H1 (cell line): ENCODE measurements at regions not wholly inside any gene's neighbourhood (a gene's known extent, or its start where the extent isn't known, plus 50 kb on each side); places are given as distances from the start of the nearest gene placed in this dataset.

ENCODE experiments used
- CTCF ChIA-PET: fragments of 300-600 bp; sonication (Branson Sonifier 250); formaldehyde crosslinking; loops from one replicate; lab custom pipeline; 2021; ENCODE audit not compliant: partially characterized antibody; lab: Charles Lee
- POLR2A ChIA-PET: fragments of 300-600 bp; sonication (Branson Sonifier 250); formaldehyde crosslinking; loops from one replicate; lab custom pipeline; 2021; ENCODE audit warnings: inconsistent platforms; ENCODE audit not compliant: partially characterized antibody; lab: Charles Lee
- DNase-seq, 2 experiments: peaks; one replicate each; pipeline versions ENCODE4 v3.0.0 to v3.0.0-alpha.2; 2010 to 2022; ENCODE audit warnings: low spot score in 2 of 2, low read depth in 1 of 2, mixed read lengths in 1 of 2
- FAIRE-seq: peaks from 2 replicates; lab custom pipeline; 2011; peaks lifted over from hg19 to GRCh38; lab: Jason Lieb, UNC
- H2AFZ ChIP-seq: 2 replicates; pipeline ENCODE4 v1.8.1; 2012; ENCODE audit warnings: low read length, inconsistent platforms
- H2AK5ac ChIP-seq: 2 replicates; pipeline ENCODE4 v1.6.1; 2013; ENCODE audit warnings: low read depth, low read length
- H2BK120ac ChIP-seq: replicated peaks from 2 replicates; pipeline ENCODE3; 2013; ENCODE audit warnings: low read depth, low read length, inconsistent platforms
- H2BK12ac ChIP-seq: 2 replicates; pipeline ENCODE4 v1.6.1; 2013; ENCODE audit warnings: low read depth, low read length
- H2BK15ac ChIP-seq: 2 replicates; pipeline ENCODE4 v1.6.1; 2013; ENCODE audit warnings: low read length
- H2BK20ac ChIP-seq: 2 replicates; pipeline ENCODE4 v1.6.1; 2013; ENCODE audit warnings: low read length
- H2BK5ac ChIP-seq: 2 replicates; pipeline ENCODE4 v1.6.1; 2013; ENCODE audit warnings: low read depth, low read length
- H3K14ac ChIP-seq: 2 replicates; pipeline ENCODE4 v1.6.1; 2013; ENCODE audit warnings: inconsistent platforms; ENCODE audit not compliant: insufficient read length
- H3K18ac ChIP-seq: 2 replicates; pipeline ENCODE4 v1.6.1; 2013; ENCODE audit warnings: low read length; ENCODE audit errors: extremely low read depth
- H3K23ac ChIP-seq: 2 replicates; pipeline ENCODE4 v1.6.1; 2013; ENCODE audit warnings: inconsistent platforms; ENCODE audit not compliant: insufficient read length
- H3K23me2 ChIP-seq: 2 replicates; pipeline ENCODE4 v1.6.1; 2013; ENCODE audit warnings: low read depth, low read length
- H3K27ac ChIP-seq: 2 replicates; pipeline ENCODE4 v1.6.1; 2011; ENCODE audit warnings: low read depth, low read length, inconsistent platforms
- H3K27me3 ChIP-seq, 4 experiments: replicated peaks in 1 of 4; 1 replicate in 1 of 4; 2 replicates in 3 of 4; pipeline versions ENCODE4 v1.6.1 to v1.8.1; 2011 to 2013; ENCODE audit warnings: low read length in 3 of 4, mild to moderate bottlenecking in 3 of 4, inconsistent platforms in 2 of 4, mixed read lengths in 2 of 4, moderate library complexity in 1 of 4; ENCODE audit not compliant: control insufficient read depth in 3 of 4, insufficient read depth in 3 of 4; ENCODE audit errors: extremely low read depth in 1 of 4
- H3K36me3 ChIP-seq, 4 experiments: 2 replicates each; pipeline versions ENCODE4 v1.6.1 to v1.8.1; 2011 to 2013; ENCODE audit warnings: mild to moderate bottlenecking in 4 of 4, low read length in 3 of 4, moderate library complexity in 2 of 4, control low read depth in 1 of 4, inconsistent platforms in 1 of 4; ENCODE audit not compliant: insufficient read depth in 4 of 4, control insufficient read depth in 2 of 4
- H3K4ac ChIP-seq: replicated peaks from 2 replicates; pipeline ENCODE3; 2013; ENCODE audit warnings: low read length, low read depth, mixed read lengths, inconsistent platforms; ENCODE audit not compliant: insufficient read length
- H3K4me1 ChIP-seq, 4 experiments: replicated peaks in 1 of 4; 1 replicate in 1 of 4; 2 replicates in 3 of 4; pipeline versions ENCODE4 v1.6.1 to v1.8.1; 2011 to 2013; ENCODE audit warnings: low read length in 3 of 4, inconsistent platforms in 2 of 4, mixed read lengths in 1 of 4; ENCODE audit not compliant: insufficient read depth in 4 of 4, control insufficient read depth in 3 of 4
- H3K4me2 ChIP-seq, 2 experiments: 2 replicates each; pipeline versions ENCODE4 v1.6.1 to v1.8.1; 2011 to 2013; ENCODE audit warnings: low read depth in 2 of 2, low read length in 2 of 2, control low read depth in 1 of 2, inconsistent platforms in 1 of 2, mild to moderate bottlenecking in 1 of 2; ENCODE audit not compliant: insufficient read depth in 1 of 2
- H3K4me3 ChIP-seq, 4 experiments: fragments of 200-600, 300-600 bp in 1 of 4; sonication (generic), shearing (Covaris generic), sonication (Bioruptor Twin) in 1 of 4; 2 replicates each; pipeline versions ENCODE4 v1.5.1 to v1.8.1; 2011 to 2016; ENCODE audit warnings: low read length in 4 of 4, low read depth in 3 of 4, control low read depth in 2 of 4, inconsistent platforms in 2 of 4, mild to moderate bottlenecking in 2 of 4, mixed read lengths in 1 of 4, moderate library complexity in 1 of 4; ENCODE audit not compliant: insufficient read depth in 2 of 4; ENCODE audit errors: extremely low read depth in 1 of 4
- H3K56ac ChIP-seq: replicated peaks from 2 replicates; pipeline ENCODE3; 2013; ENCODE audit warnings: low read depth, mild to moderate bottlenecking, mixed read lengths, low read length, inconsistent platforms; ENCODE audit not compliant: insufficient read length
- H3K79me1 ChIP-seq: 2 replicates; pipeline ENCODE4 v1.6.1; 2013; ENCODE audit warnings: low read depth, low read length, control low read depth
- H3K79me2 ChIP-seq, 2 experiments: 2 replicates each; pipeline versions ENCODE4 v1.6.1 to v1.8.1; 2012 to 2013; ENCODE audit warnings: low read length in 2 of 2, mild to moderate bottlenecking in 2 of 2, inconsistent platforms in 1 of 2; ENCODE audit not compliant: insufficient read depth in 2 of 2, control insufficient read depth in 1 of 2
- H3K9ac ChIP-seq, 4 experiments: replicated peaks in 1 of 4; 1 replicate in 1 of 4; 2 replicates in 3 of 4; pipeline versions ENCODE4 v1.6.1 to v1.8.1; 2011 to 2013; ENCODE audit warnings: low read depth in 3 of 4, low read length in 3 of 4, control low read depth in 2 of 4, mild to moderate bottlenecking in 2 of 4, moderate library complexity in 2 of 4, inconsistent platforms in 1 of 4; ENCODE audit errors: extremely low read depth in 1 of 4
- H3K9me3 ChIP-seq, 2 experiments: 2 replicates each; pipeline versions ENCODE4 v1.6.1 to v1.8.1; 2012 to 2013; ENCODE audit warnings: mild to moderate bottlenecking in 2 of 2, moderate library complexity in 2 of 2, control low read depth in 1 of 2, inconsistent platforms in 1 of 2, low read depth in 1 of 2, low read length in 1 of 2, mixed read lengths in 1 of 2; ENCODE audit not compliant: insufficient read depth in 2 of 2
- H4K20me1 ChIP-seq, 2 experiments: replicated peaks in 1 of 2; 2 replicates each; pipeline versions ENCODE3 to v1.8.1; 2011 to 2013; ENCODE audit warnings: inconsistent platforms in 2 of 2, low read length in 2 of 2, mild to moderate bottlenecking in 1 of 2; ENCODE audit not compliant: insufficient read depth in 2 of 2, control insufficient read depth in 1 of 2
- H4K5ac ChIP-seq: 2 replicates; pipeline ENCODE4 v1.6.1; 2013; ENCODE audit warnings: low read length, low read depth, mixed read lengths, inconsistent platforms; ENCODE audit not compliant: insufficient read length
- H4K8ac ChIP-seq: 2 replicates; pipeline ENCODE4 v1.8.0; 2013; ENCODE audit warnings: mild to moderate bottlenecking, moderate library complexity, low read length, inconsistent platforms; ENCODE audit not compliant: insufficient read depth; ENCODE audit errors: extremely low read depth
- H4K91ac ChIP-seq: replicated peaks from 2 replicates; pipeline ENCODE3; 2013; ENCODE audit warnings: low read length, mixed read lengths, inconsistent platforms; ENCODE audit not compliant: insufficient read length
- ASH2L ChIP-seq: fragments of 200-600, 300-600 bp; sonication (generic); IDR thresholded peaks from one replicate; pipeline ENCODE4 v1.7.1; 2017; ENCODE audit warnings: low read length
- ATF3 ChIP-seq: IDR thresholded peaks from 2 replicates; pipeline ENCODE4 v1.6.1; 2011; ENCODE audit warnings: low read depth, mild to moderate bottlenecking, low read length; ENCODE audit not compliant: insufficient read depth
- CHD1 ChIP-seq: IDR thresholded peaks from 2 replicates; pipeline ENCODE4 v1.6.1; 2012; ENCODE audit warnings: low read depth, low read length, improper control_type of control experiment
- CHD2 ChIP-seq: IDR thresholded peaks from 2 replicates; pipeline ENCODE4 v1.6.1; 2012; ENCODE audit warnings: low read length, improper control_type of control experiment
- CREB1 ChIP-seq: IDR thresholded peaks from 2 replicates; pipeline ENCODE4 v1.6.1; 2012; ENCODE audit warnings: inconsistent platforms
- CTBP2 ChIP-seq: IDR thresholded peaks from 2 replicates; pipeline ENCODE4 v1.7.0; 2011; ENCODE audit warnings: borderline replicate concordance, mild to moderate bottlenecking, moderate library complexity, mixed read lengths, low read length; ENCODE audit not compliant: insufficient read depth, insufficient read length
- MAFK ChIP-seq: IDR thresholded peaks from 2 replicates; pipeline ENCODE4 v1.6.1; 2012; ENCODE audit warnings: low read depth, mild to moderate bottlenecking, improper control_type of control experiment, low read length
- MAX ChIP-seq: IDR thresholded peaks from 2 replicates; pipeline ENCODE4 v1.6.1; 2012; ENCODE audit warnings: inconsistent platforms
- POLR2AphosphoS5 ChIP-seq: IDR thresholded peaks from 2 replicates; pipeline ENCODE4 v1.6.1; 2011; ENCODE audit warnings: low read depth, low read length
- RFX5 ChIP-seq: IDR thresholded peaks from 2 replicates; pipeline ENCODE4 v1.6.1; 2011; ENCODE audit warnings: low read depth, low read length, improper control_type of control experiment, borderline replicate concordance
- SAP30 ChIP-seq: fragments of 300-600 bp; sonication (generic); IDR thresholded peaks from 2 replicates; pipeline ENCODE4 v1.7.1; 2012; ENCODE audit warnings: low read length, moderate library complexity, mild to moderate bottlenecking, inconsistent platforms; ENCODE audit not compliant: insufficient read depth, insufficient replicate concordance
- TAF1 ChIP-seq: IDR thresholded peaks from 2 replicates; pipeline ENCODE4 v1.6.1; 2011; ENCODE audit warnings: mild to moderate bottlenecking, low read depth, low read length
- TAF7 ChIP-seq: optimal IDR thresholded peaks from 2 replicates; pipeline ENCODE3; 2011; ENCODE audit warnings: low read depth, mild to moderate bottlenecking, inconsistent platforms, low read length, moderate library complexity, borderline replicate concordance
- WGBS, 2 experiments: shearing (Covaris generic) in 1 of 2; methylation state at CpG; one replicate each; pipeline versions ENCODE4 v1.1.6 to v1.1.7; 2013 to 2015; ENCODE audit warnings: low lambda C conversion rate in 2 of 2, mixed read lengths in 2 of 2, inconsistent platforms in 1 of 2, low coverage in 1 of 2, missing lambda C conversion rate in 1 of 2; ENCODE audit not compliant: insufficient replicate concordance in 2 of 2, insufficient coverage in 1 of 2, insufficient read length in 1 of 2; ENCODE audit errors: extremely low coverage in 1 of 2, missing lambda C conversion rate in 1 of 2; 5-methylcytosine and 5-hydroxymethylcytosine counted together

DNA sequence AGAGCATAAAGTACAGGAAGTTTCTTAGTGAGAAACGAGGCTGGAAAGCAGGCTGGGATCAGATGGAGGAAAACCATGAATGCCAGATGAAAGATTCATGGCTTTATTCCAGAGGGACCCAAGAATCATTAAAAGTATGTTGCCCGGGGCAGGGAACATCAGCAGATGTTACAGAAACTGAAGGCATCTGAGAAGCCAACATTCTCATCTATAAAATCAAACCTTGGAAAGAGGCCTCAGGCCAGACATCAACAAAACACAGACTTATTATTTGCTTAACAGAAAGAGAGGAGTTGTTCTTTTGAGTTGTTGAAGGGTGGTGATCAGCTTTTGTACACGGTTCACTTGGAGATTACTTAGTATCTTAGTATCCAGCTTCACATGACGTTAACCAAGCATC is 543.6 kb downstream of the RFC3 start:
- no peak overlapping the region for H4K91ac ChIP-seq
- no peaks in the 10 kb centered on the region for H3K79me2 ChIP-seq
- H4K5ac ChIP-seq = no peak overlapping the region
- DNase-seq (no peak), FAIRE-seq (no peak)
- H3K23ac ChIP-seq = no peak overlapping the region
- H3K27ac ChIP-seq = no peak overlapping the region
- H4K8ac ChIP-seq = no peak overlapping the region
- no peaks in the 10 kb centered on the region for H3K23me2 ChIP-seq
- H3K56ac ChIP-seq = no peak overlapping the region
- H4K20me1 ChIP-seq = no peaks in the 10 kb centered on the region
- no peak overlapping the region for H3K18ac ChIP-seq
- H3K4me3 ChIP-seq = no peak overlapping the region
- H3K79me1 ChIP-seq = no peaks in the 10 kb centered on the region
- no peak overlapping the region for H3K9ac ChIP-seq
- H3K4ac ChIP-seq = no peak overlapping the region
- no peak overlapping the region for H3K14ac ChIP-seq
- no peaks in the 10 kb centered on the region for H3K9me3 ChIP-seq
- no peak overlapping the region for H2BK12ac ChIP-seq
- H2BK120ac ChIP-seq = no peak overlapping the region
- H2AK5ac ChIP-seq = no peak overlapping the region
- ChIA-PET POLR2A (no interaction called here), CTCF (no interaction called here)
- no peak overlapping the region for H2AFZ ChIP-seq
- H2BK15ac ChIP-seq = no peak overlapping the region
- H3K36me3 ChIP-seq = no peaks in the 10 kb centered on the region
- 87% methylated on average over 4 of the region's 4 CpGs; no CpG with 5 or more reads in 1 of the 2 experiments for WGBS, 2 experiments
- TF ChIP-seq CHD1 (no peak), SAP30 (no peak), POLR2AphosphoS5 (no peak), TAF1 (no peak), TAF7 (no peak), MAX (no peak), ASH2L (no peak), RFX5 (no peak), CHD2 (no peak), ATF3 (no peak), CTBP2 (no peak), CREB1 (no peak), MAFK (no peak)
- no peak overlapping the region for H3K4me2 ChIP-seq
- no peak overlapping the region for H2BK5ac ChIP-seq
- H3K4me1 ChIP-seq = peaks cover 0 to 5% (median 2%) of the 10 kb centered on the region in 4 experiments; a peak in 2 of 7 replicates
- no peak overlapping the region for H2BK20ac ChIP-seq
- H3K27me3 ChIP-seq = no peaks in the 10 kb centered on the region
